Testis (tissue), 2 donors: ENCODE measurements at regions not wholly inside any gene's neighbourhood (a gene's known extent, or its start where the extent isn't known, plus 50 kb on each side); places are given as distances from the start of the nearest gene placed in this dataset.

Experiments
- POLR2A ChIP-seq: fragments of 450-650 bp; IDR thresholded peaks from one replicate; pipeline ENCODE4 v1.6.1; 2017; ENCODE audit warnings: antibody characterized with exemption, mild to moderate bottlenecking, moderate library complexity
- TF ChIP-seq, protein P1 (sequence below), 3 experiments: fragments of 450-650 bp in 2 of 3; fragments of 200-600 bp in 1 of 3; sonication (generic) in 1 of 3; IDR thresholded peaks; one replicate each; pipeline ENCODE4 v1.5.1; 2016 to 2019; ENCODE audit warnings: antibody characterized with exemption in 3 of 3, mild to moderate bottlenecking in 2 of 3, moderate library complexity in 1 of 3

- TF ChIP-seq, protein P1, sequence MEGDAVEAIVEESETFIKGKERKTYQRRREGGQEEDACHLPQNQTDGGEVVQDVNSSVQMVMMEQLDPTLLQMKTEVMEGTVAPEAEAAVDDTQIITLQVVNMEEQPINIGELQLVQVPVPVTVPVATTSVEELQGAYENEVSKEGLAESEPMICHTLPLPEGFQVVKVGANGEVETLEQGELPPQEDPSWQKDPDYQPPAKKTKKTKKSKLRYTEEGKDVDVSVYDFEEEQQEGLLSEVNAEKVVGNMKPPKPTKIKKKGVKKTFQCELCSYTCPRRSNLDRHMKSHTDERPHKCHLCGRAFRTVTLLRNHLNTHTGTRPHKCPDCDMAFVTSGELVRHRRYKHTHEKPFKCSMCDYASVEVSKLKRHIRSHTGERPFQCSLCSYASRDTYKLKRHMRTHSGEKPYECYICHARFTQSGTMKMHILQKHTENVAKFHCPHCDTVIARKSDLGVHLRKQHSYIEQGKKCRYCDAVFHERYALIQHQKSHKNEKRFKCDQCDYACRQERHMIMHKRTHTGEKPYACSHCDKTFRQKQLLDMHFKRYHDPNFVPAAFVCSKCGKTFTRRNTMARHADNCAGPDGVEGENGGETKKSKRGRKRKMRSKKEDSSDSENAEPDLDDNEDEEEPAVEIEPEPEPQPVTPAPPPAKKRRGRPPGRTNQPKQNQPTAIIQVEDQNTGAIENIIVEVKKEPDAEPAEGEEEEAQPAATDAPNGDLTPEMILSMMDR (IDR thresholded peaks at IDR 0.05): no peak
- no peak for TF ChIP-seq POLR2A
These were observed 104.0 kb upstream of the BMP2K start for GRCh38 chr4:78671903-78672815.
